HG03060 (cell line): ENCODE measurements at regions not wholly inside any gene's neighbourhood (a gene's known extent, or its start where the extent isn't known, plus 50 kb on each side); places are given as distances from the start of the nearest gene placed in this dataset.

Source experiments
- ATAC-seq: cut with Tn5 transposase; IDR thresholded peaks from one replicate; pipeline ENCODE4 v1.9.1; 2021; ENCODE audit warnings: low read depth, moderate number of reproducible peaks; ENCODE audit not compliant: unreplicated experiment

GRCh38 chr9:109830545-109830944, 50.5 kb downstream of the PALM2AKAP2 start:
- no peak for ATAC-seq

GRCh38 chr9:109831998-109832658, 52.1 kb downstream of the PALM2AKAP2 start:
- ATAC-seq, result no peak

GRCh38 chr9:109834855-109835254, 54.9 kb downstream of the PALM2AKAP2 start:
- no peak for ATAC-seq

GRCh38 chr9:109843641-109844040, 63.6 kb downstream of the PALM2AKAP2 start:
- ATAC-seq, result no peak

GRCh38 chr9:109845226-109845625, 65.2 kb downstream of the PALM2AKAP2 start:
- ATAC-seq, result no peak

GRCh38 chr9:109846776-109847175, 66.8 kb downstream of the PALM2AKAP2 start:
- no peak for ATAC-seq

GRCh38 chr9:109852556-109852955, 72.6 kb downstream of the PALM2AKAP2 start:
- ATAC-seq, result no peak

- ATAC-seq, result no peak
These were observed 75.5 kb downstream of the PALM2AKAP2 start for GRCh38 chr9:109855540-109855939.

GRCh38 chr9:109856785-109857184, 76.8 kb downstream of the PALM2AKAP2 start:
- ATAC-seq, result no peak

- no peak for ATAC-seq
These were observed 77.3 kb downstream of the PALM2AKAP2 start for GRCh38 chr9:109857336-109857735.

- no peak for ATAC-seq
These were observed 79.4 kb downstream of the PALM2AKAP2 start for GRCh38 chr9:109859447-109859846.

- no peak for ATAC-seq
These were observed 80.5 kb downstream of the PALM2AKAP2 start for GRCh38 chr9:109860521-109860920.

GRCh38 chr9:109861499-109861898, 81.5 kb downstream of the PALM2AKAP2 start:
- ATAC-seq, result no peak

- no peak for ATAC-seq
These were observed 81.9 kb downstream of the PALM2AKAP2 start for GRCh38 chr9:109861918-109862317.

- no peak for ATAC-seq
These were observed 82.5 kb downstream of the PALM2AKAP2 start for GRCh38 chr9:109862452-109862851.

- no peak for ATAC-seq
These were observed 84.0 kb downstream of the PALM2AKAP2 start for GRCh38 chr9:109863961-109864360.

GRCh38 chr9:109865521-109865920, 85.5 kb downstream of the PALM2AKAP2 start:
- no peak for ATAC-seq

- no peak for ATAC-seq
These were observed 88.2 kb downstream of the PALM2AKAP2 start for GRCh38 chr9:109868207-109868606.

GRCh38 chr9:109868722-109869121, 88.7 kb downstream of the PALM2AKAP2 start:
- no peak for ATAC-seq

- ATAC-seq, result no peak
These were observed 90.4 kb downstream of the PALM2AKAP2 start for GRCh38 chr9:109870365-109870764.

- no peak for ATAC-seq
These were observed 92.9 kb downstream of the PALM2AKAP2 start for GRCh38 chr9:109872901-109873300.

GRCh38 chr9:109875495-109876129, 95.6 kb downstream of the PALM2AKAP2 start:
- no peak for ATAC-seq
